Chondrocyte (in vitro differentiated cells): ENCODE measurements at regions not wholly inside any gene's neighbourhood (a gene's known extent, or its start where the extent isn't known, plus 50 kb on each side); places are given as distances from the start of the nearest gene placed in this dataset.

Experiments used
- DNase-seq: peaks from one replicate; pipeline ENCODE4 v3.0.0; 2021; ENCODE audit warnings: mixed read lengths, low spot score
- H3K27ac Mint-ChIP-seq: one replicate; pipeline ENCODE4 v1.8.0; 2021; ENCODE audit warnings: mild to moderate bottlenecking, moderate library complexity, mixed read lengths; ENCODE audit not compliant: unreplicated experiment
- H3K27me3 Mint-ChIP-seq: 2 replicates; pipeline ENCODE4 v1.8.0; 2021; ENCODE audit warnings: low read depth, mixed read lengths
- H3K36me3 Mint-ChIP-seq: 2 replicates; pipeline ENCODE4 v1.8.0; 2021; ENCODE audit warnings: low read depth, mixed read lengths
- H3K4me1 Mint-ChIP-seq: 2 replicates; pipeline ENCODE4 v1.8.0; 2021; ENCODE audit warnings: low read depth, mild to moderate bottlenecking, mixed read lengths
- H3K4me3 Mint-ChIP-seq: one replicate; pipeline ENCODE4 v1.8.0; 2021; ENCODE audit warnings: mild to moderate bottlenecking, moderate library complexity, mixed read lengths; ENCODE audit not compliant: unreplicated experiment
- H3K9me3 Mint-ChIP-seq: 2 replicates; pipeline ENCODE4 v1.8.0; 2021; ENCODE audit warnings: low read depth, mixed read lengths
- CTCF ChIP-seq: fragments of 200-600 bp; sonication (generic); IDR thresholded peaks from 2 replicates; pipeline ENCODE4 v1.5.0; 2021; ENCODE audit warnings: antibody characterized with exemption, mild to moderate bottlenecking, moderate library complexity

- no peak overlapping the region for H3K4me3 Mint-ChIP-seq
- no peak for TF ChIP-seq CTCF
- peaks cover 3% of the 10 kb centered on the region for H3K4me1 Mint-ChIP-seq
- no peak overlapping the region for H3K27ac Mint-ChIP-seq
- no peak for DNase-seq
- H3K36me3 Mint-ChIP-seq, result peaks cover 2% of the 10 kb centered on the region
- H3K9me3 Mint-ChIP-seq, result peaks cover 4% of the 10 kb centered on the region
- H3K27me3 Mint-ChIP-seq, result no peaks in the 10 kb centered on the region
Observed at GRCh38 chr9:86507212-86507630, 153.0 kb upstream of the TUT7 start.

GRCh38 chr9:86503942-86504341 lies 149.7 kb upstream of the TUT7 start:
- no peak for DNase-seq
- peaks cover 2% of the 10 kb centered on the region for H3K36me3 Mint-ChIP-seq
- no peak overlapping the region for H3K27ac Mint-ChIP-seq
- H3K4me1 Mint-ChIP-seq, result peaks cover 32% of the 10 kb centered on the region
- H3K4me3 Mint-ChIP-seq, result no peak overlapping the region
- TF ChIP-seq CTCF, result no peak
- peaks cover 4% of the 10 kb centered on the region for H3K9me3 Mint-ChIP-seq
- no peaks in the 10 kb centered on the region for H3K27me3 Mint-ChIP-seq

GRCh38 chr9:86503314-86503713 lies 149.1 kb upstream of the TUT7 start:
- no peak for DNase-seq
- Mint-ChIP-seq H3K27ac (no peak overlapping the region), H3K4me3 (no peak overlapping the region), H3K4me1 (peaks cover 32% of the 10 kb centered on the region), H3K27me3 (no peaks in the 10 kb centered on the region), H3K36me3 (peaks cover 2% of the 10 kb centered on the region), H3K9me3 (peaks cover 4% of the 10 kb centered on the region)
- no peak for TF ChIP-seq CTCF

- Mint-ChIP-seq H3K4me3 (no peak overlapping the region), H3K27ac (peak overlapping the region; percentile 93)
Observed at GRCh38 chr9:86500667-86501435, 146.6 kb upstream of the TUT7 start.

GRCh38 chr9:86500031-86500430 lies 145.8 kb upstream of the TUT7 start:
- H3K27ac Mint-ChIP-seq, result peak overlapping the region; percentile 93
- peaks cover 4% of the 10 kb centered on the region for H3K9me3 Mint-ChIP-seq
- H3K27me3 Mint-ChIP-seq, result no peaks in the 10 kb centered on the region
- peaks cover 32% of the 10 kb centered on the region for H3K4me1 Mint-ChIP-seq
- no peak overlapping the region for H3K4me3 Mint-ChIP-seq
- TF ChIP-seq CTCF, result no peak
- peaks cover 2% of the 10 kb centered on the region for H3K36me3 Mint-ChIP-seq
- no peak for DNase-seq

More at GRCh38 chr9:86500667-86501435, 146.6 kb upstream of the TUT7 start:
- peaks cover 2% of the 10 kb centered on the region for H3K36me3 Mint-ChIP-seq
- peaks cover 4% of the 10 kb centered on the region for H3K9me3 Mint-ChIP-seq
- H3K27me3 Mint-ChIP-seq, result no peaks in the 10 kb centered on the region
- no peak for DNase-seq
- peak; percentile 26 for TF ChIP-seq CTCF
- H3K4me1 Mint-ChIP-seq, result peaks cover 32% of the 10 kb centered on the region
